GM19099 (cell line): ENCODE measurements at regions not wholly inside any gene's neighbourhood (a gene's known extent, or its start where the extent isn't known, plus 50 kb on each side); places are given as distances from the start of the nearest gene placed in this dataset.

Experiments used
- POLR2A ChIP-seq: IDR thresholded peaks from 3 replicates; pipeline ENCODE4 v1.6.1; 2011; ENCODE audit warnings: low read depth; ENCODE audit not compliant: insufficient read length; ENCODE audit errors: extremely low read depth

- no peak for TF ChIP-seq POLR2A
These were observed 460.9 kb upstream of the KIRREL3 start for GRCh38 chr11:127461241-127462064.

GRCh38 chr11:127458561-127458960 lies 458.0 kb upstream of the KIRREL3 start:
- TF ChIP-seq POLR2A, result no peak

DNA sequence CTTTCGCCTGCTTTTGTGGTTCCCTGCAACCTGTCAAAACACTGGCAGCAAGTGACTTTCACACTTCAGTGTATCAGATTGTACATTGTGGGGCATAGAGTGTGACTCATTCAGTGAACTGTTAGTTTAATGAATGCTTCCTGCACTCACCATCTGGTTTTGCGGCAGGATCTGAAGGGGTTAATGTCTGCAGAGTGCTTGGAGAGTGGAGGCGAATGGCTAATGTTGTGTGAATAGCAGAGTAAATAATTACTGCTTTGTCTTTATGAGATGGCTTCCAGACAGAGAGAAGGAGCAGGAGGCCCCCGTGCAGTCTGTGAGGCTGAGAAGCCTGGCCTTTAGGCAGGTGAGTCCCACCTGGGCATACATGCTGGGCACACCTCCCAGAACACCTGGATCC lies 454.3 kb upstream of the KIRREL3 start:
- TF ChIP-seq POLR2A, result no peak

DNA sequence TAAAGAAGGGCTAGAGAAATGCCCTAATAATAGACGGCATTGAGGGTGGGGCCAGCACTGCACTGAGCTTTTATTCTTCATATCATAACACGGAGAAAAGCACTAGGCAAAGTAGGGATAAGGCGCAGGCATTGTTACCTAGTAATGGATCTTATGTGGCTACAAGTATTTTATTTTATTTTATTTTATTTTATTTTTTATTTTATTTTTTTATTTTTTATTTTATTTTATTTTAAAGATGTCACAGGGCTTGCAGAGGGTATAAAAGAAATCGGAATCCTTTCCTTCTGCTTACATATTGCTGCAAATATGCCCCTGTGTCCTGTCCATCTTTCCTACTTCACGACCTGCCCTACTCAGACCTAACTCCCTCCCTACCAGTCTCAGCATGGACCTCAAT lies 452.0 kb upstream of the KIRREL3 start:
- no peak for TF ChIP-seq POLR2A

DNA sequence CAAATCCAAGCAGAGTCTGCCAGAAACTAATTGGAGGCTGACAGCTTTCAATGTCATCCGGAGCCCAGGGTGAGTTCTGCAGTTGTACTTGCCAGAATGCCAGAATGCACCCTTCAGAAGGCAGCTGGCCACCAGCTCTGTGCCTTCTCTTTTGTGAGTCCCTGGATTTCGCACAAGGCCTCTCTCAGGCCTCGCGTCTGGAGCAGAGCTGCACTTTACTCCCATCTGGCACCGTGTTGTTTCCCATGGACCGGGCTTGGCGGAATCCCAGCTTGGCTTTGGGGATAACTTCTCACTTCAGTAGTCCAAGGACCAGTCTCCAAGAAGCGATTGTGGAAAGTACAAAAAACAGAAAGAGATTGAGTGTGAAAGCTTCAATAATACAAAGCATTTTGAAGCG lies 451.3 kb upstream of the KIRREL3 start:
- no peak for TF ChIP-seq POLR2A

DNA sequence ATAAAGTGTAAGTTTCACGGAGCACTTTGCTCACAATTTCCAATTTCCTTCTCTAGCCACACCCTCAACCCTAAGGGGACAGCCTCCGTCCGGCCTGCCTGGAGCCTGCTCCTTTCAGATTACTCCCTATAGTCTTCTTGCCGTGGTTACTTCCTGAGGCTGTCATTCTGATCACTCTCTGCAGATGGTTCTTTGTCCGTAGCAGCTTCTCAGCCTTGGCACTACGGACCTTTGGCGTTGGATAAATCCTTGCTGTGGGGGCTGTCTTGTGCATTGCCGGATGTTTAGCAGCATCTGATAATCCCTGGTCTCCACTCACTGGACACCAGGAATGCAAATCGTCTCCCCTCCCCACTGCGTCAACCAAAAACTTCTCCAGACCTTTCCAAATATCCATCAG lies 447.5 kb upstream of the KIRREL3 start:
- TF ChIP-seq POLR2A, result no peak

DNA sequence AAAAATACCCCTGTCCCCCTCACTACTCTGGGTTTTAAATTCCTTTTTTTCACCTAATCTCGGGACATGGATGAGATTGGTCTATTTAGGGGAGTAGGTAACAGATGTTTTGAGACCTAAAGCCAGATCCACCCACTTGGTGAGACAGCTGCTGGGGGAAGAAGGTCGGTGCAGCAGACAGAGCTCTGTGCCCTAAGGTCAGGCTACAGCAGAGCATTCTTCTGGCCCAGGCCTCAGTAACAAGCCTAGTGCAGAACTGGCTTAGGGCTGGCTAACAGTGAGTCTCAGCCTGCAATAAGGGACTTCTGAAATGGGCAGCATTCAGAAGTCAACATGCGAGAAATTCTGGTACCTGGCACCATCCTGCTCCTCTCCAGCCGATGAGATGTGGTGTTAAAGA lies 444.9 kb upstream of the KIRREL3 start:
- TF ChIP-seq POLR2A, result no peak

- TF ChIP-seq POLR2A, result no peak
These were observed 442.7 kb upstream of the KIRREL3 start for GRCh38 chr11:127443297-127443696.

- no peak for TF ChIP-seq POLR2A
These were observed 440.0 kb upstream of the KIRREL3 start for GRCh38 chr11:127440616-127441015.

GRCh38 chr11:127425281-127425680 lies 424.7 kb upstream of the KIRREL3 start:
- TF ChIP-seq POLR2A, result no peak

- no peak for TF ChIP-seq POLR2A
These were observed 424.1 kb upstream of the KIRREL3 start for GRCh38 chr11:127424661-127425060.

GRCh38 chr11:127420139-127420538 lies 419.6 kb upstream of the KIRREL3 start:
- no peak for TF ChIP-seq POLR2A

- TF ChIP-seq POLR2A, result no peak
These were observed 412.3 kb upstream of the KIRREL3 start for GRCh38 chr11:127412722-127413380.

GRCh38 chr11:127412234-127412633 lies 411.7 kb upstream of the KIRREL3 start:
- TF ChIP-seq POLR2A, result no peak

DNA sequence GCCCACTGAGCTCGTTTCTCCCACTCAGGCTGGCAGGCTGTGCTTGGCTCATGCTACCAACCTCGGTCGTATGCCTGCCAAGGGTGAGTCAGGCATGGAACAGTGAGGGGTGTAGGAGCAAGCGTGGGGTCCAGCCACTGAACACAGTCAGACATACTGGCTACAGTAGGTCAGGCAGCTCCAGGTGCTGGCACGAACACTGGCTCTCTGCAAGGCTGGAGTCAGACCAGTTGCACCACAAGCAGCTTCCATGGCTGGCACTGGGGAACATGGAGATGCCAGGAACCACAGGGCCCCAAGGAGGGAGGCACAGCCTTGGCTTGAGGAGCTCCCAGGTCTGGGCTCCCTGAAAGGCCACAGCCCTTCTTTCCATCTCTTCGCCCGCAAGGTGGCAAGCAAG lies 410.7 kb upstream of the KIRREL3 start:
- TF ChIP-seq POLR2A, result no peak

DNA sequence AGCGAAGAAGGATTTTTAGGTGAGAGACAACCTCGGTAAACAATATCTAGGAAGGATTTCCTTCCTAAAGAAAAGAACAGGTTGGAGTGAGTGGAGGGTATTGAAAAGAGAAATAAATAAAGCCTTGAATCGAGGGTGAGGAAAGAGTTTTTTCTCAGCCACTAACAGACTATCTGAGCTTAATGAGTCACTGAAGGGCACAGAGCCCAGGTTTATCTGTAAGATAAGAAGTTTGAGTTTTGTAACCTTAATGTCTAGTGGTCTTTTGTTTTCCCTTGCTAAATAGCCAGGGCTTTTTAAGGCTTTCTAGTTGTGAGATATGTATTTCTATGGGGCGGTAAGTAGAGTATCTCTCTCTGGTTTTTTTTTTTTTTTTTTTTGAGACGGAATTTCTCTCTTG lies 394.5 kb upstream of the KIRREL3 start:
- TF ChIP-seq POLR2A, result no peak
